ENCODE measurements at regions not wholly inside any gene's neighbourhood (a gene's known extent, or its start where the extent isn't known, plus 50 kb on each side); places are given as distances from the start of the nearest gene placed in this dataset.

GRCh38 chr12:131192951-131193350, 239.2 kb downstream of the ADGRD1 start:
- no peak for TF ChIP-seq CTCF (IDR thresholded peaks at IDR 0.05; ENCODE audit: low read depth, low read length)
- no peak for TF ChIP-seq POLR2A (IDR thresholded peaks at IDR 0.05; ENCODE audit: extremely low read depth, insufficient read length)
- TF ChIP-seq MYC (IDR thresholded peaks at IDR 0.05; ENCODE audit: low read depth, low read length) = no peak

Measured in NB4 (cell line).